ENCODE measurements at regions not wholly inside any gene's neighbourhood (a gene's known extent, or its start where the extent isn't known, plus 50 kb on each side); places are given as distances from the start of the nearest gene placed in this dataset.
A peak's percentile ranks its signal among the peaks of the same experiment; 100 is the strongest.

DNA sequence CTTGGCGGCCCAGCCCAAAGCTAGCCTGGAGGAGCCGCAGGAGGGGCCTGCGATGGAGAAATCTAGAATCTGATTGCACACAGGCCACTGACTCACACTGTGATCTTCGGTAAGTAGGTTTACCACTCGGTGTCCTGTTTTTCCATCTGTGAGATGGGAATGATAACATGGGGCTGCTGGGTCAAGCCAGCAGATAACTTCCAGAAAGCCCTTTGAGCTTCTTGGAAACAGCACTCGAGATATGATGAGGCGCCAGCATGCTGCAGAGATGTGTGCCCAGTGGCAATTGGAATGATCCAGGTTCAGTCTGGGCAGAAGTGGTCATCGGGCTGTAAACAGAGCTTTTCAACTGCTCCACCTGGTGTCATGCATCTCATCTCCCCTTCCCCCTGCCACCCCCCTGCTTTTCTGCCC is 771.3 kb upstream of the TBX3 start:
- peak; percentile 98 for DNase-seq

DNA sequence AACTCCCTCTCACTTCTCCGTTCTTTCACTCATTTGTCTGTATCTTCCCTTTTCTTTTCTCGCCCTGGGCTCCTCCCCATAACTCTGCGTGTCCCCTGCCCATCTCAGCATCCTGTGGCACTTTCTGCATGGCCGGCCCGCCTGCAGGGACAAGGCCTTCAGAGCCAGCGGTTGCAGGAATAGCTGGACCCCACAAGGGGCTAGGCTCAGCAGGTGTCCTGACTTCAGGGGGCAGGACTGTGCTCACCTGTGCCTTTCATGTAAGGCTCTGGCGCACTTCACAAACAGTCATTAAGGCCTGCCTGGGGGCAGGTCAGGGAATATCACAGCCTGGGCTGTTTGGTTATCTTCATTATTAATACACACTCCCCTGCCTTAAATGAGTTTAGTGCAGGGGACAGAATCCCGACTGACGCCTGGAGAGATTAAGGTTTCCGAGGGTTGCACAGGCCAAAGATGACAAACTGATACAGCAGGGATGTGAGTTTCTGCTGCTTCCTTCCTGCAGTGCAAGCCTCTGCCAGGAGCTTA is 768.8 kb upstream of the TBX3 start:
- DNase-seq, result peak; percentile 85

DNA sequence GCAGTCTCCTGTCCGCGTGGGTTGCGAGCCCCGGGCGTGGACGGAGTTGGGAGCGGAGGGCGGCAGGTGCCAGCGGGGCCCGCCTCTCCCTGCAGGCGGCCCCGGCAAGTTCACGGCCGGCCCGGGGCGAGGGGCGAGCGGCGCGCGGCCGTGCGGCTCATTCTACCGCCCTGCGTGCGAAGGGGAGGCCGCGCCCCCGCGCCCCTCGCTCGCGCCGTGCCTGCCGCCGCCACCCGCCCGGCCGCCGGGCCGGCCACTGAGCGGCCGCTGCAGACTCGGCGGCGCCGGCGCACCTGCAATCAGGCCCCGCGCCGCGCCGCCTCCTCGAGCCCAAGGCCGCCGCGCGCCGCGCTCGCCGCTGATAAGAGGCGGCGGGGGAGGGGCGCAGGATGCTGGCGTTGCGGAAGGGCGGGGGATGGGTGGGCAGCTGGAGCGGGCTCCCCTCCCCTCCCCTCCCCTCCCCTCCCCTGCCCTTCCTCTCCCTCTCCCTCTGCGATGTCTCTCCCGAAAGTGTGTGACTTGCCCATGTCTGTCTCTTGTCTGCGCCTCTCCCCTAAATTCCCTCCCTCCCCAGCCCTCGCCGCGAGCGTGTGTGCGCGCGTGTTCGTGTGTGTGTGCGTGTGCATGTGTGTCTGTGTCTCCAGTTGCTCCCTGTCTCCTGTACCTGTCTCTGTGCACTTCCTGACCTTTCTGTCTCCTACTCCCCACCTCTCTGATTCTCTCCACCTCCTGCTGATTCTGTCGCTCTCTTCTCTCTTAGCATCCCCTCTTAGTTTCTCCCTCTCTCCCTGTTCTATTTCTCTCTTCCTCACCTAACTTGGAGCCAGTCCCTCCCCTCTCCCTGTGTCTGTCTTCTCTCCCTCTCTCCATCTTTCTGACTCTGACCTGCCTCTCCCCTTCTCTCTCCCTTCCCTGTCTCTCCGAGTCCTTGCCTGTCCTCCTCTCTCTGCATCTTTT is 768.1 kb upstream of the TBX3 start:
- DNase-seq, result peak; percentile 89

DNA sequence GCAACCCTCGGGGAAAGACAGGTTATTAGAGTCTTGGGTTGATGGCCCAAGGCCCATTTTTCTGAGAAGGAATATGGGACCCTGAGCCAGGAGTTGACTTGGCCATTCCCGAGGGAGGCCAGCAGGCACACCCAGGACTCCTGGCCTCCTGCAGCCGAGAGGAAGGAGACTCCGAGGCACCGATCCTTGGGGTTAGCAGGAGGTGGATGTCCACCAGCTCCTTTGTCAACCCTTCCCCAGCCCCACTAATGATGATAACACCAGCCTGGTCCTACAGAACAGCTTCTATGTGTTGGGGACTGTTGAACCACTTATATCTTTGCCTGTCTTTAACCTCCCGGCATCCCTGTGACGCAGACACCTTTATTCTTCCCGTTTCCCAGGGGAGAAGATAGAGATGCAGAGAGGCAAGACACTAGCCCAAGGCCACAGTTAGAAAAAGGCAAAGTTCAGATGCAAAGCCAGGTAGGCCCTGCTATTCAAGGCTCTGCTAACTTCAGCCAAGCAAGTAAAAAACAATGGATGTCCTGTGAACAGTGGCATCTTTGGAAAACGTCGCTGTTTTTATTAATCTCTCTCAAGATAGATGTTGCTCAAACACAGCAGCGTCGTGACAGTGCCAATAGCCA is 767.3 kb upstream of the TBX3 start:
- peak; percentile 65 for DNase-seq

DNA sequence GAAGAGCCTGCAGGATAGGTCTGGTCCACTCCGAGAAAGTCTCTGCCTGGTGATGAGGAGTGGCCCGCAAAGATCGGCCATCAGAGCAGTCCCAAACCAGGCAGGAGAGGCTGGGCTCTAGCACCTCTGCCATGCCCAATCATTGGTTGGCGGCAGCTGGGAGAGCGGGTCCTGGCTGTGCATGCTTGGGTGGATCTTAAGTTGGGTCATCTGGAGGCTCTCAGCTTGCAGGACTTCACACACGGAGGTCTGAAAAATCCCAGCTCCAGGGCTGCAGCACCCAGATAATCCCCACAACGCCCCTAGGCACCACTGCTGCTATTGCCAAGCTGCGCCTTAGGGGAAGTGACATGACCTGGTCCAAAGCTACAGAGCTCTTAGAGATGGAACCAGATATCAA is 766.7 kb upstream of the TBX3 start:
- peak; percentile 65 for DNase-seq

DNA sequence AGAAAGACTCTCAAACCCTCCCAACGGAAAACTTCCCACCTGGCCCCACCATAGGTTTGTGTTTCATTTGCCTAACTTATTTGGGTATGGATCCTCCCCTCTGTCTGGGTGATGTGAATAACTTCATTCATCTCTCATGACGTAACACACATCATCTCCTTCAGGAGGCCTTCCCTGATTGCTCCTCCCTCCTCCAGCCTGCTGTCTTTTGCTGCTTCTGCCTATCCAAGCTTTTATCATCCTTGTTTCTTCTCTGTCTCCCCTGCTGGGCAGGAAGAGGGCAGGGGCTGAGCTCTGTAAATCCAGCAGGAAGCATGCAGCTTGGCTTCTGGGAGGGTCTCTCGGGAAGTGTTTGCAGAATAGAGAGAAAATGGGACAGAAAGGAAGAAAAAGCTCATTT is 766.0 kb upstream of the TBX3 start:
- peak; percentile 66 for DNase-seq

DNA sequence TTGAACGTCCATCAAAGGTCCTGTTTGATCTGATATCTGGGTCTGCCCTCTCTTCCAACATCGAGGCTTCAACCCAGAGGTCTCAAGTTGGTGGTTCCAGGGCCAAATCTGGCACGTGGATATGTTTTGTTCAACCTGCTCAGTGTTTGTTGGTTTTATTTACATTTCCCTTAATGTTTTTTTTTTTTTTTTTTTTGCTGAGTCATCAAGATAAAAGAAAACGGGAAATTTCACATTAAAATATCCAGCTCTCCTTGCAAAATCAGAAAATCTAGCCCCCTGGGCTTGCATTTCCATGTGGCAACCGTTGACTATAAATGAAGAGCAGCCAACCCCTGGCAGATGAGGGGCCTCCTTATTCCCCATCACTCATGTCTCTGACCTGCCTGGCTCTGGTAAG is 765.6 kb upstream of the TBX3 start:
- no peak for DNase-seq

DNA sequence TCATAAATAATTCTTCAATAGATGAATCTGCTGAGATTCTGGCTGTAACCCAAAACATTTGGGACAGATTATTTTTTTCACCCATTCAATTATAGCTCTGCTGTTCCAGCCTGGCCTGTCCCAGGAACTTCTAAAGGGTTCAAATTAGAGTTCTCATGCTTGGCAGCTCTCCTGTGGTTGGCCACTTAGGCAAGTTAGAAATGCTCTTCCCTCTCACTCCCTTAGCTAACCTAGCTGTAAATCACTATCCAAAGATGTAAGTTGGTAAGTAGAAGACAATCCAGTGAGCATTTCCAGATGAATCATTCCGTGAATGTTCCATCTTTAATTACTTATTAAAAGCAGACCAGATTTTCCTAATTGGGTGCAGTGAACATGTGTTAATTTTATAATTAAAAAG is 760.4 kb upstream of the TBX3 start:
- no peak for DNase-seq

DNA sequence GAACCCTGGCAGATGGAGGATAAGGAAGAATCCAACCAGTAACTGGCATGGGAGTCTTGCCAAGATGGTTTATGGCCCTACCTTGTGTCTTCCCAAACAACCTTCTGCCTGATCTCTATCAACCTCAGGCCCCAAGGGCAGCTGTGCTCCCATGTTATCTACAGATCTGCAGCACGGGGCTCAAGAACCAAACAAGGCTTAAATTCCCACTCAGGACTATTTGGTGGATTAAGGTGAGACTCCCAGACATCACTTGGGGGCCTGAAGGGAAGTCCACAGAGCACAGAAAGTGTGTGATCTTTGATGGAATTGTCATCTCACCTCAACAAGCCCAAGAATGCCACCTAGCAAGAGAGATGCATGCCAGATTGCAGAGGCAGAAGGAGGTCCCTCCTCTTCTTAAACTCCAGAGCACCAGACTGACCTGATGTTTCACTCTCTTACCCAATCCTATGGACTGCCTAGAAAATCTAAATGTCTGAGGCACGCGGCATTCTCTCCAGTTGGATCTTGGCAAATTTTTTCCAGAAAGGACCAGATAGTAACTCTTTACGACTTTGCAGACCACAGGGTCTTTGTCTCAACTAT is 759.5 kb upstream of the TBX3 start:
- peak; percentile 89 for DNase-seq

DNA sequence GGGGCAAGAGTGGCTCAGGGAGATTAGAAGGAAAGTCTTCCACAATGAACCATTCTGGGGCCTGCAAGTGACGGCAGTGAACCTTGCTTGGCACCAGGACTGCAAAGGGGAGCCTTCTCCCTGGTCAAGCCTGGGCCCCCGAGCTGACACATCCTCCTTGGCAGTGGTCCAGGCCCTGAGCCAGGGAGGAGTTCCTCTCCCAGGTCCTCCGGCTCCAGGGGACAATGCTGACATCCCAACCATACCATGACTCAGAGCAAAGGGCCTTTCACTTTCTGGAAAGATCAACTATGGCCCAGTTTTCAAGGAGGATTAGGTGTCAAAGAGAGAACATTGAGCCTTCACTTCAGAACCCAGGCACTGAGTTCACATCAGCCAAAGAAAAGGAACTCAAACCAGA is 756.5 kb upstream of the TBX3 start:
- no peak for DNase-seq

DNA sequence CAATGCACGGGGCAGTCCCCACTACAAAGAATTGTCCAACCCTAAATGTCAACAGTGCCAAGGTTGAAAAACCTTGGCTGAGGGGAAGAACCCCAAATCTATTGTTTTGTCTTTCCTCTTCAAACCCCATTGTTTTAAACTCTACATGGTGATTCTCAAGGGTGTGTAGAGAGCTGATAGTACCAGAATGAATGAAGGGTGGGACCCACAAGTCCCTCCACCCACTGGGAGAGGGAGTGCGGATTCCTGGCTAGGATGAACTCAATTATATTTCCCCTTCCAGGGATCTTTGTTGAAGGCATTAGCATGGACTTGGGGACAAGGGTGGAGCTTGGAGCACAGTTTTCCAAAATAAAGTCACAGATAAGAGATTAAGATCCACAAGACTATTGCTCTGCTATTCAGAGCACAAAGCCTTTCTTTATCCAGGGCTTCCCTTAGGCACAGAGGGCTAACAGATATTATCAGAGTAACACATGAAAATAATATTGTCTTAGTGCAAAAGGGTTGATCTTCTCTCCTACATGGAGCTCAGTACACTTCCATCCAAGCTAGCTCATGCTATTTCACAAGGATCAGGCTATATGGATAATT is 755.1 kb upstream of the TBX3 start:
- no peak for DNase-seq

DNA sequence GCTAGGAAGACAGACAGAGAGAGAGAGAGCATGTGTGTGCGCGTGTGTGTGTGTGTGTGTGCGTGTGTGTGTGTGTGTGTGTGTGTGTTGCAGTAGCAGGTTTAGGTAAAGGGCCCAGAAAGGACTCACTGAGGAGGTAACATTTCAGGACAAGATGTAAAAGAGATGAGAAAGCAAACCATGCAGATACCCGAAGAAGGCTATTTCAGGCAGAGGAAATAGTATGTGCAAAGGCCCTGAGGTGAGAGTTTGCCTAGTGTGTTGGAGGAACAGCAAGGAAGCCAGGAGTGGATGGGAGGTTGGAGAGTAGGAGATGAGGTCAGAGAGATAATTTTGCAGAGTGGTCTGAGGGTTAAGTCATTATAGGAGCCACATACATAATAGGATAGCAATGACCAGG is 754.3 kb upstream of the TBX3 start:
- DNase-seq, result no peak

DNA sequence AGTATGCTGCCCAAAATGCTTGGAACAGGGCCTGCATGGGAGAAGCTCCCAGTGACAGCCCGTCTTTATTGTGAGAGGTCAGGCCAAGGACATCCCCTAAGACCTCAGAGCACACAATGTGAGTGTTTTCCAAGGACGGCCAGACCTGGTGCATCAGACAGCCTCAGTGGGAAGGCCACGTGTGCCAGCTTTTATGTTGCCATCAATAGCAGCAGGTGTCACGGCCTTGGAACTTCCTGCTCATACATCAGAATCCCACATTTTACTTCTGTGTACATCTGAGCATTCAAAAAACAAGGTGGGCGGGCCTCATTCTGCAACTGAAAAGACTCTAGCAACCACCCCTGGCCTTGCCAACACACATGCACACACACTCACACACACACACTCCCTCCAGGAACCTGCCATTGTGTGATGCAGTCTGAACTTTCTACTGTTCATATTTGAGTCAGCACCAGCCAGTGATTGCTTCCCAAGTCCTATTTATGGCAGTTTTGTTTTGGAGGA is 753.1 kb upstream of the TBX3 start:
- DNase-seq, result no peak

DNA sequence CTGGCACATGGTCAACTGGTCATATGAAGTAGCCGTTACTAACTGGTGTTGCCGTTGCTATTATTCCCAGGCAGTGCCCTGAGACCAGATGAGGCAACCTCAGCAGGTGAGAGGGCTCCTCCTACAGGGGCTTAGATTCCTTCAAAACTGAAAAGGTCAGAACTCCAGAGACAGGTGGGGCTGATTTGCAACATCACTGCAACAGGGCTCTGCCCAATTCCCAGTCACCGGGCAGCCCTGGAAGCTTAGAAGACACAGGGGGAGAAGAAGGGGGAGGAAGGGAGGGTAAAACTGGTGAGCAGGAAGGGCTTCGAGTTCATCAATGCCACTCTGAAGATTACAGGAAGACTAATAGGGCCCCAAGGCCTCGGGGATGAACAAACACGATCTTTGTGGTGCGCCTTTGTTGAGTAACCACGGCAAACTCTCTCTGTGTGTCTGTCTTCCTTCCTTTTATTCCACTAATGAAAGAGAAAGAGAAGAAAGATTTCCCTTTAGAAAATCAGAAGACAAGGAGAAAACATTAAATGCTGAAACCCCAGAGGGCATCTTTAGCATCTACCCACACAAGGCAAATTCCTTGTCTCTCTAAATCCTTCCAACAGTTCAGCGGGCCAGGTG is 749.1 kb upstream of the TBX3 start:
- DNase-seq, result peak; percentile 84

DNA sequence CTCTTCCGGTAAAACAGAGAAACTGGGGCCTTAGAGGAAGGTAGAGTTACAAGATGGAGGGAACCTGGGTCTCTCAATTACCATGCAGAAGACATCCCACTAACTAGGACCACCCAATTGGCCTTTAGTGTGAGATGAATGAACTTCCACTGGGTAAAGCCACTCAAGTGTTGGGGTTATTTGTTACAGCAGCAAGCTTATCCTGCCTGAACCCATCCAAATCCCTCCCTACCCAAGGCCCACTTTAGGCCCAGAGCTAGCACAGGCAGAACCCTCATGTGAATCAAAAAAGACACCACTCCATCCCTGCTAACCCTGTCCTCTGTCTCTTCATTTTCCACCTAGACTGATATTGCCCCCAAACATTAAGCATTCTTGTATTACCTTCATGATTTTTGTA is 746.7 kb upstream of the TBX3 start:
- DNase-seq, result no peak

DNA sequence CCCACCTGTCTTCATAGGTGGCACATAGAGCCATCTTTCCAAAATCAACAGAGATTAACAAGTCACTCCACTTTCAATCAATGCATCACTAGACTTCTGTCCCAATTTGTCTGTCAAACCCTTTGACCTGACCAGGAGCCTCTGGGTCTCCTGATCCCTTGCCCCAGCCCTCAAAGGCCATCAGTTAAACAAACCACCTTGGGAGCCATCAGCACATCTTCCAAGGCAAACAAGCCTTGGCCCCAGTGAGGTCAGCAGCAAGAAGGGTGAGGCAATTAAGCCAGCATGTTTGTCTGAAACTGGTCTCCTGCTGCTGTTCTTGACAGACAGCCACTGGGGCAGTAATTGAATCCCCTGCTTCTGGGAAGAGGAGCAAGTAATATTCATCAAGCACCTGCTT is 742.8 kb upstream of the TBX3 start:
- peak; percentile 54 for DNase-seq

DNA sequence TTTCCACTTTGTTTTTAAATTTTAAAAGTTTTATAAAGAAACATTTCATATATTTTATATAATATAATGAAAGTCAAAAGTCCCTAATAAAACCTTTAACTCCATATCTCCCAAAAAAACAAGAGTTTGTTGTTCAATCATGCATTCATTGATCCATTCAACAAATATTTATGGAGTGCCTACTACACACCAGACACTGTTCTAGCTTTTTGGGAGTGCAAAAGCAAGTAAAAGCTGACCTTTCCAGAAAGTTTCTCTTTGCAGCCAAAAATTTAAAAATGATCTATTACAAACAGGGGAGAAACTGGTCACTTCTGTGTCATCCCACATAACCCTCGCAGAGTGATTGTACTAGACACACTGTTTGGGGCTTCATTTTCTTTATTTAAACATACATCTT is 740.0 kb upstream of the TBX3 start:
- no peak for DNase-seq

DNA sequence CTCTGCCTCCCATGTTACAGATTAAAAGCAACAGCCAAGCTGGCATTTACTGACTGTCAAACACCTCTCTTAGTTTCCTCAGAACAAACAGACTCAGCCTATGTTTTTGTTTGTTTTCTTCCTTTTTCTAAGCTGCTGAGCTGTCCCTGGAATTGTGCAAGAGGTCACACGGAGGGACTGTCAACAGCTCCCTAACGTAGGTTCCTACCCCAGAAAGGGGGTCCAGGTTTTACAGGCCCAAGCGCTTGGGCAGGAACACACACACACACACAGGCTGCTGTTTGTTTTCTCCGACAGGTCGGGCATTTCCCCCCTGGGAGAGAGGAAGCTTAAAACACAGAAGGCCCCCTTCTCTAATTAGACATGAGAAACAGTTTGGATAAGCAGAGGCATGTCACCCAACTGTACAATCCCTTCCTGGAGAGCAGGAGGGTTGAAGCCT is 739.6 kb upstream of the TBX3 start:
- DNase-seq, result no peak

DNA sequence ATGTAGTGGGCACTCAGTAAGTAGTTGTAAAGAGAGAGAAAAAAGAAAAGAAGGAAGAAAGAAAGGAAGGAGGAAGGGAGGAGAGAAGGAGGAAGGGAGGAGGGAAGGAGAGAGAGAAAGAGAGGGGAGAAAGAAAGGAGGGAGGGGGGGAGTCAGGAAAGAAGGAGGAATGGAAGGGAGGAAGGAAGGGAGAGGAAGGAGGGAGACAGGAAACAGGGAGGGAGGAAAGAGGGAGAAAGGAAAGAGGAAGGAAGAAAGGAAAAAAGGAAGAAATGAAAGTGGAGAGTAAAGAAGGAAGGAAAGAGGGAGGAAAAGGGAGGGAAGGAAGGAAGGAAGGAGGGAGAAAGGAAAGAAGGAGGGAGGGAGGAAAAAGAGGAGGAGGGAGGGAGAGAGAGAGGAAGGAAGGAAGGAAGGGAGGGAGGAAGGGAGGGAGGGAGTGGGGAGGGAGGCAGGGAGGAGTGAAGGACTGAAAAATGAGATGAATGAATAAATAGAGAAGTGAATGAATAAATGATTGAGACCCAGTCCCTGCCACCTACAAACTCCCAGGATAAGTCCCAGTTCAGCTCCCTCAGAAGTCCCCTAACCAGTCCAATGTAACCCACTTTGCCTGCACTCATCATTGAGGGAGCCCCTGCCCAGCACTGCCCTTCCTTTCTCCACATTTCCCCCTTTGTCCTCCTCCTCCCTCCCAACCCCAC is 739.0 kb upstream of the TBX3 start:
- DNase-seq, result no peak

DNA sequence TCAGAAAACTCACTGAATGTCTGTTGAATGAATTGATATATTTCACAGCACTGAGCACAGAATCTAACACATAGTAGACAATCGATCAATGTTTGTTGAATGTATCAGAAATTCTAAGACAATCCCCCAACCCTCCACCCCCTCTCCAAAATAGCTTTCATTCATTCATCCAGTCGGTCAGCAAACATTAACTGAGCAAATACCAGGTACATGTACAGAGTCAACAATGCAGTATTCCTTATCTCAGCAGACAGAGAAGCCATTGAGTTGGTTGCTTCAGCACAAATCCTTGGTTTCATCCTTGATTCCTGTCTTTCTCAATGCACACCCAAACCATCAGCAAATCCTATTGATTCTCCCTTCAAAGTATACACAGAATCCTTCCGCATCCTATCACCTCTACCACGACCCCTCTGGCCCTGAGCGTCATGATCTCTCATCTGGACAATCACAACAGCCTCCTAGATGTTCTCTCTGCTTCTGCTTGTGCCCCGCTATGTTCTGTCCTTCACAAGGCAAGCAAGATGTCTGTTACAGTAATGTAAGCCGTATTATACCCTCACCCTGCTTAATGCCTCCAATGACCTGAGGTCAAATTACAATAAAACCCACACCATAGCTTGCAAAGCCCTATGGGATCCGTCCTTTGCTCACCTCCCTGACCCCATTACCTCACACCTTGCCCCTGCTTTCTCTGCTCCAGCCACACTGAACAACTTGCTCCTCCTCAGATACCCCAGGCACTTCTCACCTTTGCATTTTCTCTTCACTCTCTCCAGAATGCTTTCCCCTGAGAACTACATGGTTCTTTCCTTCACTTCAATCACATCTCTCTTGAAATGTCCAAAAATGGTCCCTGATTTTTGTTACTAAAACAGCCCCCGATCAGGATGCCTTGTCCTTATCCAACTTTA is 738.1 kb upstream of the TBX3 start:
- no peak for DNase-seq

DNA sequence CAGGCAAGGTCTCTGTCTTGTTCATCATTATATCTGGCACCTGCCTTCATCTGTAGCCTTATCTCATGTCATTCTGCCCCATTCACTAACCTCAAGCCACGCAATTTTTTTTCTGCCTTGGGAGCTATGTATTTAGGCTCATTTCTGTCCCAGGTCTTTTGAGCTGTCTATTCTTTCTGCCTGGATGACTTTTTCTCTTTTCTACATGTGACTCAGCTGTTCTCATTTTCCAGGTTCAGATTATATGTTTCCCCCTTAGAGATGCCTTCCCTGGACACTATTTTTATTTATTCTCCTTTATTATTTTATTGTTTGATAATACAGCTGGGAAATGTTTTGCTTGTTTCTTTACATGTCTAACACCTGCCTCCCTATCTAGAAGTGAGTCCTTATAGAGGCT is 737.4 kb upstream of the TBX3 start:
- no peak for DNase-seq
